Choroid plexus epithelial cell (primary cell): ENCODE measurements at regions not wholly inside any gene's neighbourhood (a gene's known extent, or its start where the extent isn't known, plus 50 kb on each side); places are given as distances from the start of the nearest gene placed in this dataset.

Source experiments
- DNase-seq: peaks from one replicate; pipeline ENCODE4 v3.0.0-alpha.2; 2010; ENCODE audit warnings: low read depth
- H3K4me3 ChIP-seq: 2 replicates; pipeline ENCODE4 v1.5.1; 2011; ENCODE audit warnings: low read depth, mild to moderate bottlenecking, control low read depth, low read length, moderate library complexity
- TF ChIP-seq, protein P1 (sequence below): conservative IDR thresholded peaks from 2 replicates; pipeline ENCODE4 v1.5.1; 2011; ENCODE audit warnings: low read depth, mild to moderate bottlenecking, control low read depth, inconsistent platforms, low read length, moderate library complexity

DNA sequence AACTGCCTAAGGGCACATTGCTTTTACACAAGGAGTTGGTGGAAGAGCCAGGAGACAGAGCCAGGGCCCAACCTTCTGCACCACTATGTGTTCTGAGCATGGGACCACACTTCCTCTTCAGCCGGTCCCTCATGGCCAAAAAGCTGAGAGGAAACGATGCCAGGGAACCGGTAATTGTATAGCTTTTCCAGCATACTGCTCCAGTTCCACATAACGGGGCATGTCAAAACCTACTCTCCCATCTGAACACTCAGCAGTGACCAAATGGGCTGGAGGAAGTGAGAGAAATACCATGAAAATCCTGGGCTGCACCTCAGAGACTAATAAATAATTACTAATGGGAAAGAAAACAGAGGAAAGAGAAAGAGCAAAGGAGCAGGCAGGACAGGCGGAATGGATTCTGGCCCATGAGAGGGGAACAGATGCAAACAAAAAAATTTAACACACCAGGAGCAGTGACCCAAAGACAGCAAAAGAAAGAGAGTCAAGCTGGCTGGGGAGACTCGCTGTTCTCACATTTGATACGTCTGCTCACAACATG is 52.0 kb upstream of the BMP2 start:
- no peak overlapping the region for H3K4me3 ChIP-seq
- TF ChIP-seq, protein P1, sequence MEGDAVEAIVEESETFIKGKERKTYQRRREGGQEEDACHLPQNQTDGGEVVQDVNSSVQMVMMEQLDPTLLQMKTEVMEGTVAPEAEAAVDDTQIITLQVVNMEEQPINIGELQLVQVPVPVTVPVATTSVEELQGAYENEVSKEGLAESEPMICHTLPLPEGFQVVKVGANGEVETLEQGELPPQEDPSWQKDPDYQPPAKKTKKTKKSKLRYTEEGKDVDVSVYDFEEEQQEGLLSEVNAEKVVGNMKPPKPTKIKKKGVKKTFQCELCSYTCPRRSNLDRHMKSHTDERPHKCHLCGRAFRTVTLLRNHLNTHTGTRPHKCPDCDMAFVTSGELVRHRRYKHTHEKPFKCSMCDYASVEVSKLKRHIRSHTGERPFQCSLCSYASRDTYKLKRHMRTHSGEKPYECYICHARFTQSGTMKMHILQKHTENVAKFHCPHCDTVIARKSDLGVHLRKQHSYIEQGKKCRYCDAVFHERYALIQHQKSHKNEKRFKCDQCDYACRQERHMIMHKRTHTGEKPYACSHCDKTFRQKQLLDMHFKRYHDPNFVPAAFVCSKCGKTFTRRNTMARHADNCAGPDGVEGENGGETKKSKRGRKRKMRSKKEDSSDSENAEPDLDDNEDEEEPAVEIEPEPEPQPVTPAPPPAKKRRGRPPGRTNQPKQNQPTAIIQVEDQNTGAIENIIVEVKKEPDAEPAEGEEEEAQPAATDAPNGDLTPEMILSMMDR = no peak
- DNase-seq = no peak

DNA sequence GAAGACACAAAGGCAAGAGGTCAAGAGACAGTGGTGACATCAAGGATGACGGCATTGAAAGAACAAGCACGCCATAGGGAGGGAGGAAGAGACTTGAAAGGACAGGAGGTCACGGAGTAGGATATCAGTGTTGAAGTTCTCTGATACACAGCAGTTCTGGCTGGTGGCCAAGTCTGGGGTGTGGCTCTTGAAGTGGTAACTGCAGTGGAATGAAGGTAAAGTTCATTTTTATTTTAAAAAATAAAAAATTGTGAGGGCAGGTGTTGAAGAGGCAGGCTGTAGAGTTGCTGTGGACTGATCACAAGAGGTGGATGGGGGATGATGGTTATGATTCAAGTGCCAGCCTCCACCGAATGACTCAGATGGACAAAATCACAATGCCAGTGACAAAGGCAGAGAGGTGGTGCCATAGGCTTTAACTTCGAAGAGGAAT is 53.2 kb upstream of the BMP2 start:
- DNase-seq = no peak
- H3K4me3 ChIP-seq = no peak overlapping the region
- TF ChIP-seq, protein P1 = no peak

DNA sequence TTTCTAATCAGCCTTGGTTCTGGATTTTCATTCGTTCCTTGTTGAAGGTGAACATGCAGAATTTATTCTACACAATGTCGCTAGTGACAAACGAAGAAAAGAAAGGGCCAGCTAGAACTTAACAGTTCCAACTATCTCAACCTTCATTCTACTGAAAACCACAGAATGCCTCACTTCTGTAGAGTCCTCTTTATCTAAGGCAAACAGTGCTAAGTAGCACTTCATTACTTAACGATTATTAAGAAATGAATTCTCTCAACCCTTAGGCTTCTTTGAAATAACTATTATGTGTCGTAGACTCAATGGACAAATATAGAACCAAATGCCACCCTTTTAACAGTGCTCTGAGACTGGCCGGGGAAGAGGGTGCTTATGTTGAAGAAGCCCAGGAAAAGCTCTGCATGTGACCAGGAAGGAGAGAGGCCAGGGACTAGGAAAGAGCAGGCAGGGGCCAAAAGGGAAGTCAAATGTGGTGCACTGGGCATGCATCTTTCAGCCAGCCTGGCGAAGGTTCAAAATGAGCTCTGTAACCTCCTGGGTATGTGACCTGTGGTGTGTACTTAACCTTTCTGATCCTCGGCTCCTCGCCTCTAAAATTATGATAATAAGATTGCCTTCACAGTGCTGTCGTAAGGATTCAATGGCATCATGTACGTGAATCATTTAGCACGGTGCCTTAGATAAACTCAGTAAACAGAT is 55.4 kb upstream of the BMP2 start:
- H3K4me3 ChIP-seq = no peak overlapping the region
- TF ChIP-seq, protein P1 = no peak
- DNase-seq = no peak

DNA sequence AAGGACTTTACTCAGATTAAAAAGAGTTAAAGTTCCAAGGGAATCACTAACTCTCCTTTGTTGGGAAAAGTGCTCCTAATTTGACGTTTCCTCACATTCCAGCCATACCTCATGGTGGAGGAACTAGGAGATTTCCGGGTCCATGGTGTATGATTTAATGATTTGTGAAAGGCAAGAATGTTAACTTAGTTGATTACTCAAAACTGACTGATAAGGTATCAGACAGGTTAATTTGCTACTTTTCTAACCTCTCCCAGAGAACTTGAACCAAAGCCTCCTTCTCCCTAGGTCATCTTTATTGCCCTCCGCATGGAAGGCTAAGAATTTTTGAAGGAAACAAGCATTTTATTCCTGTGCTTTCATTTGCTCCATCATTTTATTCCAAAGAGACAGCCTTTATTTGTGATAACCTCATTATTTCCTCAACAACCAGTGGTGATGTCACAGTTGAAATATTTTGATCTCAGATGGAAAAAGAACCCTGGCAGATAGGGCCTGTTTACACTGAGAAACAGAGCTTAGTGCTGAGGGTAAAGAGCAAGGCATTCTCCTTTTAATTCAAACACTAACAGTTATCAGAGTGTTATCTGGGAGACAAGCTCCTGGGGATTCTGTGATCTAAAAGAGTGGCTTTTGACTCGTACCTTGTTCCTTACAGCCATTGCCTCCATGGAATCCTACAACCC is 57.4 kb upstream of the BMP2 start:
- H3K4me3 ChIP-seq = no peak overlapping the region
- TF ChIP-seq, protein P1 = no peak
- DNase-seq = peak; percentile 44

DNA sequence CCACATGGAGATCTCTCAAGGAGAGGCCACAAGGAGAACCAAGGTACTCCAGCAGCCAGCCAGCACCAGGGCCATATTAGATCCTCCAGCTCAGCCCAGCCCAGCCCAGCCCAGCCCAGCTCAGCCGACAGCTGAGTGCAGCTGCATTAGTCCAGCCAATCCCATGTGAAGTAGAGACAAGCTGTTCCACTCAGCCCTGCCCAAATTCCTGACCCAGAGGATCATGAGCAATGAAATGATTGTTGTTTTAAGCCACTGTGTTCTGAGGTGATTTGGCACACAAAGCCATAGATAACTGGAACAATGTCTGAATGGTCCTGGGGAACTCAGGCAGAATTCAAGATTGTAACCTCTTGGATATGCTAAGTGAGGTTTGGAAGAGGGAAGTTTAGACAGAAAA is 59.5 kb upstream of the BMP2 start:
- peak; percentile 86 for DNase-seq
- TF ChIP-seq, protein P1 = no peak
- no peak overlapping the region for H3K4me3 ChIP-seq

DNA sequence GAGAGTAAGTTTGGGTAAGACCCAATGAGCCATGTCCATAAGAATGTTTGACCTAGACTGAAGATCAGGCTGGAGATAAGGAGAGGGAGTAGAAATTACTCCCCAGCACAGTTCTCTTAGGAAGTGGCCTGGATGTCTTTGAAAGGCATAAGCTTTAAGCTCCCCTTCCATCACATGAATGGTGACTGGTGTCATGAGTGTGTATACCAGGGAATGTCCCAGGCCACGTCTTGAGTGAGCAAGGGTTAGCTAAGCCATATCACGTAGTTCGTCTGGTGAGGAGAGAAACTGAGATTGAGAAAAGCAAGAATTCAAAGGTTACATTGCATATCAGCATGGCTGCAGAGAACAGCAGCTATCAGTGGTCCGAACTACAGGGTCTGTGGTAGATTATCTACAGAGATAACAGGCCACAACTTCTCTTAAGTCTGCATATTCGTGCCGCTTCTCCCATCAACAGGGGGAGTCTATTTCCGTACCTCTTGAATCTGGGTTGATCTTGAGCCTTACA is 60.1 kb upstream of the BMP2 start:
- H3K4me3 ChIP-seq = no peak overlapping the region
- TF ChIP-seq, protein P1 = no peak
- DNase-seq = peak; percentile 39
